ENCODE measurements at regions not wholly inside any gene's neighbourhood (a gene's known extent, or its start where the extent isn't known, plus 50 kb on each side); places are given as distances from the start of the nearest gene placed in this dataset.

DNA sequence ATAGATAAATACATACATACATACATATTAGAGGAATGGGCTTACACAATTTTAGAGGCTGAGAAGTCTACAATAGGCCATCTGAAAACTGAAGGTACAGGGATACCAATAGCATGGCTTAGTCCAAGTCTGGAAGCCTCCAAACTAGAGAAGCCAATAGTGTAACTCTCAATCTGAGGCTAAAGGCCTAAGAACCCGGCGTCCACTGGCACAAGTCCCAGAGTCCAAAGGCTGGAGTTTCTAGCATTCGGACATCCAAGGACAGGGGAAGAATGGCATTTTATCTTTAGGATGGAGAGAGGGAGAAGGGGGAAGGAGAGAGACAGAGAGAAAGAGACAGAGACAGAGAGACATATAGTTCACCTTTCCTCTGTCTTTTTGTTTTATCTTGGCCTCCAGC lies 63.7 kb upstream of the SYT4 start:
- no peaks in the 10 kb centered on the region for H3K9me3 ChIP-seq (ENCODE audit: insufficient read depth, low read length)
- no peaks in the 10 kb centered on the region for H3F3A ChIP-seq (ENCODE audit: insufficient read depth)
- H2AFZ ChIP-seq (ENCODE audit: low read depth, low read length, severe bottlenecking): no peak overlapping the region
- no peak overlapping the region for H3K4me2 ChIP-seq (ENCODE audit: low read depth, low read length, poor library complexity, severe bottlenecking)
- no peak for TF ChIP-seq CTCF (IDR thresholded peaks at IDR 0.05; ENCODE audit: insufficient read depth, low read length, poor library complexity, severe bottlenecking)
- no peak for TF ChIP-seq EZH2phosphoT487 (conservative IDR thresholded peaks at IDR 0.05; ENCODE audit: low read length)
- no peaks in the 10 kb centered on the region for H3K27me3 ChIP-seq (ENCODE audit: low read length)
- H3K79me2 ChIP-seq (ENCODE audit: insufficient read depth, low read length): no peaks in the 10 kb centered on the region
- no peaks in the 10 kb centered on the region for H3K36me3 ChIP-seq (ENCODE audit: low read length)
- H3K9ac ChIP-seq (ENCODE audit: low read length): no peak overlapping the region
- H3K4me3 ChIP-seq (ENCODE audit: insufficient read depth, low read length, poor library complexity, severe bottlenecking): no peak overlapping the region
- H4K20me1 ChIP-seq (ENCODE audit: low read depth, low read length): no peaks in the 10 kb centered on the region; the same call in 1 of the 2 replicates
- H3K9me2 ChIP-seq (replicated peaks; ENCODE audit: insufficient read depth, low read length): no peaks in the 10 kb centered on the region
- H3K27ac ChIP-seq (ENCODE audit: low read depth, low read length): no peak overlapping the region

GRCh38 chr18:43350176-43350575 lies 72.9 kb upstream of the SYT4 start:
- H4K20me1 ChIP-seq (ENCODE audit: low read depth, low read length): no peaks in the 10 kb centered on the region
- H3K4me3 ChIP-seq (ENCODE audit: insufficient read depth, low read length, poor library complexity, severe bottlenecking): no peak overlapping the region
- H3F3A ChIP-seq (ENCODE audit: insufficient read depth): no peaks in the 10 kb centered on the region
- TF ChIP-seq CTCF (IDR thresholded peaks at IDR 0.05; ENCODE audit: insufficient read depth, low read length, poor library complexity, severe bottlenecking) (no peak), EZH2phosphoT487 (conservative IDR thresholded peaks at IDR 0.05; ENCODE audit: low read length) (no peak)
- no peak overlapping the region for H3K9ac ChIP-seq (ENCODE audit: low read length)
- no peak overlapping the region for H2AFZ ChIP-seq (ENCODE audit: low read depth, low read length, severe bottlenecking)
- H3K9me2 ChIP-seq (replicated peaks; ENCODE audit: insufficient read depth, low read length): no peaks in the 10 kb centered on the region
- no peak overlapping the region for H3K27ac ChIP-seq (ENCODE audit: low read depth, low read length)
- no peaks in the 10 kb centered on the region for H3K27me3 ChIP-seq (ENCODE audit: low read length)
- no peak overlapping the region for H3K4me2 ChIP-seq (ENCODE audit: low read depth, low read length, poor library complexity, severe bottlenecking)
- no peaks in the 10 kb centered on the region for H3K36me3 ChIP-seq (ENCODE audit: low read length)
- no peaks in the 10 kb centered on the region for H3K9me3 ChIP-seq (ENCODE audit: insufficient read depth, low read length)
- H3K79me2 ChIP-seq (ENCODE audit: insufficient read depth, low read length): no peaks in the 10 kb centered on the region

DNA sequence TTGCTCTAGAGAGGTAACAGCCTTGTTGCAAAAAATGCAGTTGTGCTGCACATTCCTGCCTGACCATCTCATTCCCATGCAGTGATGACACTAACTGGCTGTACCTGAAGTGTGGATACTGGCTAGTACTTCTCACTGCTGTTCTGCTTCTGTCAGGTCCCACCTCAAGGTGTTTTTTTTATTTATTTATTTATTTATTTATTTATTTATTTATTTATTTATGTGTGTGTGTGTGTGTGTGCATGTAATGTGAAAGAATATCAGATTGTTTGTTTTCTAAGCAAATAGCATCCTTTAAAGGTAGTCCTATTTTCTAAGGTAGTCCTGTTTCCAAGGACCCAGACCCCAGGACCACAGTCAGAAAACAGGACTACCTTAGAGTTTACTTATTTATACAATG lies 87.2 kb upstream of the SYT4 start:
- no peak overlapping the region for H3K4me3 ChIP-seq (ENCODE audit: insufficient read depth, low read length, poor library complexity, severe bottlenecking)
- no peaks in the 10 kb centered on the region for H3K36me3 ChIP-seq (ENCODE audit: low read length)
- no peak overlapping the region for H2AFZ ChIP-seq (ENCODE audit: low read depth, low read length, severe bottlenecking)
- no peaks in the 10 kb centered on the region for H3K79me2 ChIP-seq (ENCODE audit: insufficient read depth, low read length)
- TF ChIP-seq EZH2phosphoT487 (conservative IDR thresholded peaks at IDR 0.05; ENCODE audit: low read length): no peak
- TF ChIP-seq CTCF (IDR thresholded peaks at IDR 0.05; ENCODE audit: insufficient read depth, low read length, poor library complexity, severe bottlenecking): no peak
- H3K4me2 ChIP-seq (ENCODE audit: low read depth, low read length, poor library complexity, severe bottlenecking): no peak overlapping the region
- H3K27ac ChIP-seq (ENCODE audit: low read depth, low read length): no peak overlapping the region
- H3F3A ChIP-seq (ENCODE audit: insufficient read depth): no peaks in the 10 kb centered on the region
- no peaks in the 10 kb centered on the region; the same call in 1 of the 2 replicates for H4K20me1 ChIP-seq (ENCODE audit: low read depth, low read length)
- H3K9me2 ChIP-seq (replicated peaks; ENCODE audit: insufficient read depth, low read length): peaks cover 5% of the 10 kb centered on the region; the same call in 1 of the 2 replicates
- H3K9ac ChIP-seq (ENCODE audit: low read length): no peak overlapping the region
- H3K9me3 ChIP-seq (ENCODE audit: insufficient read depth, low read length): no peaks in the 10 kb centered on the region
- H3K27me3 ChIP-seq (ENCODE audit: low read length): no peaks in the 10 kb centered on the region

All from SU-DHL-6 (cell line).